ENCODE measurements at regions not wholly inside any gene's neighbourhood (a gene's known extent, or its start where the extent isn't known, plus 50 kb on each side); places are given as distances from the start of the nearest gene placed in this dataset.
"Not testable (repeated sequence)": the region's sequence is repeated elsewhere in the genome, so short reads cannot be mapped to it uniquely, and the experiment has no call there.

DNA sequence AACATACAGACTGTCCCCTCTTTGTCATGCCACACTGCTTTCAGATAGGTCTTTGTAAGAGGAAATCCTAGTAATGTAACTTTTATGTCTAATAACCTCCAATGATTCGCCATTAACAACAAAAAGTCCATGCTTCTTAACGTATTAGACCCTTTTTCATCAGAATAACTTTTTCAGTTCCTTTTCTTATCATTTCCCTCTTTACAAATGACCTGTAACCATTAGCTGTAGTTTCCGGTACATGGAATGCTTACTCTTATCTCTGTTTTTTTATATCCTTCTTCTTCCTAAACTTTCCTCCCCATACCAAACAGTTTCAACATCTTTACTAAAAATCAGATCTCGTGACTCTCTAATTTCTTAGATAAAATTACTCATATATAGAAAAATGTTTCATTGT lies 268.9 kb upstream of the TYRP1 start:
- H3K27ac Mint-ChIP-seq: no peak overlapping the region
- H3K36me3 Mint-ChIP-seq: peaks cover 6% of the 10 kb centered on the region
- Histone ChIP-seq H3K27me3 (ENCODE audit: control insufficient read depth, insufficient read depth, low read length) (no peaks in the 10 kb centered on the region), H3K4me3 (ENCODE audit: low read length) (no peak overlapping the region), H3K9me3 (ENCODE audit: control insufficient read depth, insufficient read depth, low read length) (no peaks in the 10 kb centered on the region), H3K4me1 (ENCODE audit: control insufficient read depth, insufficient read depth, low read length) (no peaks in the 10 kb centered on the region), H3K36me3 (ENCODE audit: control insufficient read depth, insufficient read depth, low read length) (no peaks in the 10 kb centered on the region), H3K27ac (ENCODE audit: low read length) (no peak overlapping the region)
- H3K27me3 Mint-ChIP-seq (ENCODE audit: low read depth in 2 of 2): no peaks in the 10 kb centered on the region
- intact Hi-C loops (cut with micrococcal nuclease): no loop called here
- H3K9me3 Mint-ChIP-seq: peaks cover 6 to 10% of the 10 kb centered on the region in 2 donors
- no peak overlapping the region for H3K4me3 Mint-ChIP-seq
- no peaks in the 10 kb centered on the region for H3K4me1 Mint-ChIP-seq
- 87% methylated on average over 3 of the region's 4 CpGs for whole genome bisulfite sequencing (ENCODE audit: insufficient coverage)
- no peak for DNase-seq
- TF ChIP-seq, protein P1, sequence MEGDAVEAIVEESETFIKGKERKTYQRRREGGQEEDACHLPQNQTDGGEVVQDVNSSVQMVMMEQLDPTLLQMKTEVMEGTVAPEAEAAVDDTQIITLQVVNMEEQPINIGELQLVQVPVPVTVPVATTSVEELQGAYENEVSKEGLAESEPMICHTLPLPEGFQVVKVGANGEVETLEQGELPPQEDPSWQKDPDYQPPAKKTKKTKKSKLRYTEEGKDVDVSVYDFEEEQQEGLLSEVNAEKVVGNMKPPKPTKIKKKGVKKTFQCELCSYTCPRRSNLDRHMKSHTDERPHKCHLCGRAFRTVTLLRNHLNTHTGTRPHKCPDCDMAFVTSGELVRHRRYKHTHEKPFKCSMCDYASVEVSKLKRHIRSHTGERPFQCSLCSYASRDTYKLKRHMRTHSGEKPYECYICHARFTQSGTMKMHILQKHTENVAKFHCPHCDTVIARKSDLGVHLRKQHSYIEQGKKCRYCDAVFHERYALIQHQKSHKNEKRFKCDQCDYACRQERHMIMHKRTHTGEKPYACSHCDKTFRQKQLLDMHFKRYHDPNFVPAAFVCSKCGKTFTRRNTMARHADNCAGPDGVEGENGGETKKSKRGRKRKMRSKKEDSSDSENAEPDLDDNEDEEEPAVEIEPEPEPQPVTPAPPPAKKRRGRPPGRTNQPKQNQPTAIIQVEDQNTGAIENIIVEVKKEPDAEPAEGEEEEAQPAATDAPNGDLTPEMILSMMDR (IDR thresholded peaks at IDR 0.05): no peak
- ATAC-seq: no peak

DNA sequence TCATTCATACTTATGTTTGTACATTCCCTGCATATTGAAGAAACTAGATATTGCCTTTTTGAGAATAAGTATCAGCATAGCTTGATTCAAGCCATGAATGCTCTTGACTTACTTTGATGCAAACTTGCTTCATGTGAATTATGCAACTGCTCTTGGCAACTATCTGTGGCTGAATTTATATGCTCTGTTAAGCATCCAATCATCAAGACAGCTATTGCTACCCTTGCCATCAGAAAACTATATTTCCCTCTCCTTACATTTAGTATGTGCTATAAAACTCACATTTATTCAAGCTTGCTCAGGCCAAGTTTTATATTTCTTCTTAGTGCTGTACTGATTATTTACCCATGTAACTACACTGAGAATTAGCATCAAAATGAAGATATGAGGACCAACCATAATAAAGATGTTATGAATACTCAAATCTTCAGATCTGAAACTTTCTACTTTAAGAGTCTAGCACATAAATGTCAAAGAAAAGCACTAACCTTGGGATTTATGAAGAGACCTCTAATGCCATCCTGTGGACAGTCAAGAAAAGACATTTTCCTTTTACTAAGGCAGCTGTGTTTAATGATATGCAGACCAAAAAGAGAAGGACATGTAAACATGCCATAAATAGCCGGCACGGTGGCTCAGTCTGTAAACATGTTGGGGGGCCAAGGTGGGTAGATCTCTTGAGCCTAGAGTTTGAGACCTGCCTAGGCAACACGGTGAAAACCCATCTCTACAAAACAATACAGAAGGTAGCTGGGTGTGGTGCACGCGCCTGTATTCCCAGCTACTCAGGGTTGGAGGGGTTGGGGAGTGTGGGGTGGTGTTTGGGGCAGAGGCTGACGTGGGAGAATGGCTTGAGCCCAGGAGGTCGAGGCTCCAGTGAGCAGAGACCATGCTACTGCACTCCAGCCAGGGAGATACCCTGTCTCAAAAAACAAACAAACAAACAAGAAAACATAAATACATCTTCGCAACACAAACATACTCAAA lies 267.0 kb upstream of the TYRP1 start:
- H3K4me1 ChIP-seq (ENCODE audit: control insufficient read depth, insufficient read depth, low read length): no peaks in the 10 kb centered on the region
- intact Hi-C loops (cut with micrococcal nuclease): no loop called here
- DNase-seq (no peak), ATAC-seq (no peak)
- peaks cover 10 to 13% of the 10 kb centered on the region in 2 donors for H3K9me3 Mint-ChIP-seq
- H3K27me3 Mint-ChIP-seq (ENCODE audit: low read depth in 2 of 2): no peaks in the 10 kb centered on the region
- TF ChIP-seq, protein P1 (IDR thresholded peaks at IDR 0.05): no peak
- no peaks in the 10 kb centered on the region for H3K36me3 ChIP-seq (ENCODE audit: control insufficient read depth, insufficient read depth, low read length)
- 54% methylated on average over 4 of the region's 8 CpGs for WGBS (ENCODE audit: insufficient coverage)
- no peak overlapping the region for H3K4me3 Mint-ChIP-seq
- H3K4me1 Mint-ChIP-seq: no peaks in the 10 kb centered on the region
- H3K27ac Mint-ChIP-seq: no peak overlapping the region
- H3K36me3 Mint-ChIP-seq: peaks cover 14% of the 10 kb centered on the region
- H3K4me3 ChIP-seq (ENCODE audit: low read length): no peak overlapping the region
- H3K27me3 ChIP-seq (ENCODE audit: control insufficient read depth, insufficient read depth, low read length): no peaks in the 10 kb centered on the region
- H3K9me3 ChIP-seq (ENCODE audit: control insufficient read depth, insufficient read depth, low read length): no peaks in the 10 kb centered on the region
- no peak overlapping the region for H3K27ac ChIP-seq (ENCODE audit: low read length)

DNA sequence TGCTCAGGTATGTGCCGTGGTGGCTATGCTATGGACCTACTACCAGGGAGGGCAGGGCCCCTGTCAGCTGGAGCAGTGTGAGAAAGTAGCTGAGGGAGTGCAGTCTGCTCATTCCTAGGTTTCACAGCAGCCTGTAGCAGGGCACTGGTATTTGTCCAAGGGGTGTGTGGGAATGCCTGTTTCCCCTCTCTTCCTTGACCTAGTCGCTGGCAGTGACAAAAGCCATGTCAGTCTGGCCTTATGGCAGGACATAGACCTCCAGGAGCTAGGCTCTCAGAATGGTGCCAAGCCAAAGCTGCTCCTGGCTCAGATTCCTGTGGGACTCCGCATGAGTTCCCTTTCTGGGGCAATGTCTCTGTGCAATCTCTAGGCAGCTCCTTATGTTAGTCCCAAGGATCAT lies 253.9 kb upstream of the TYRP1 start:
- 74% methylated on average over 3 of the region's 3 CpGs for WGBS (ENCODE audit: insufficient coverage)
- H3K36me3 ChIP-seq (ENCODE audit: control insufficient read depth, insufficient read depth, low read length): no peaks in the 10 kb centered on the region
- no peak overlapping the region for H3K27ac Mint-ChIP-seq
- H3K27me3 Mint-ChIP-seq (ENCODE audit: low read depth in 2 of 2): no peaks in the 10 kb centered on the region
- H3K4me3 Mint-ChIP-seq: no peak overlapping the region
- H3K27me3 ChIP-seq (ENCODE audit: control insufficient read depth, insufficient read depth, low read length): no peaks in the 10 kb centered on the region
- no peaks in the 10 kb centered on the region for H3K4me1 Mint-ChIP-seq
- ATAC-seq (no peak), DNase-seq (no peak)
- no peaks in the 10 kb centered on the region for H3K36me3 Mint-ChIP-seq
- no peak overlapping the region for H3K27ac ChIP-seq (ENCODE audit: low read length)
- TF ChIP-seq, protein P1 (IDR thresholded peaks at IDR 0.05): no peak
- no peaks in the 10 kb centered on the region for H3K4me1 ChIP-seq (ENCODE audit: control insufficient read depth, insufficient read depth, low read length)
- no peak overlapping the region for H3K4me3 ChIP-seq (ENCODE audit: low read length)
- intact Hi-C loops (cut with micrococcal nuclease): no loop called here
- H3K9me3 Mint-ChIP-seq: peaks cover 16 to 20% of the 10 kb centered on the region in 2 donors
- H3K9me3 ChIP-seq (ENCODE audit: control insufficient read depth, insufficient read depth, low read length): peaks cover 5% of the 10 kb centered on the region

DNA sequence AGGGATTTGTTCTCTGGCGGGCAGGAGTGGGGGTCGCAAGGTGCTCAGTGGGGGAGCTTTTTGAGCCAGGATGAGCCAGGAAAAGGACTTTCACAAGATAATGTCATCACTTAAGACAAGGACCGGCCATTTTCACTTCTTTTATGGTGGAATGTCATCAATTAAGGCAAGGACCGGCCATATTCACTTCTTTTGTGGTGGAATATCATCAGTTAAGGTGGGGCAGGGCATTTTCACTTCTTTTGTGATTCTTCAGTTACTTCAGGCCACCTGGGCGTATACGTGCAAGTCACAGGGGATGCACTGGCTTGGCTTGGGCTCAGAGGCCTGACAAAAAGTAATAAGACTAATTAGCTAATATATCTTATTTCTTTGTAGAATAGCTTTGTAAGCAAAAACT lies 252.1 kb upstream of the TYRP1 start:
- H3K4me1 ChIP-seq (ENCODE audit: control insufficient read depth, insufficient read depth, low read length); H3K27ac ChIP-seq (ENCODE audit: low read length); H3K9me3 ChIP-seq (ENCODE audit: control insufficient read depth, insufficient read depth, low read length); H3K36me3 Mint-ChIP-seq; H3K27ac Mint-ChIP-seq; H3K27me3 Mint-ChIP-seq (ENCODE audit: low read depth in 2 of 2); H3K4me3 Mint-ChIP-seq; intact Hi-C loops (cut with micrococcal nuclease); DNase-seq; H3K27me3 ChIP-seq (ENCODE audit: control insufficient read depth, insufficient read depth, low read length); H3K4me1 Mint-ChIP-seq; ATAC-seq; H3K36me3 ChIP-seq (ENCODE audit: control insufficient read depth, insufficient read depth, low read length); H3K4me3 ChIP-seq (ENCODE audit: low read length): not testable (repeated sequence)
- WGBS (ENCODE audit: insufficient coverage): 77% methylated on average over 4 of the region's 6 CpGs
- peaks cover 15 to 19% of the 10 kb centered on the region in 2 donors for H3K9me3 Mint-ChIP-seq
